Prostate gland (tissue), 2 donors: ENCODE measurements at regions not wholly inside any gene's neighbourhood (a gene's known extent, or its start where the extent isn't known, plus 50 kb on each side); places are given as distances from the start of the nearest gene placed in this dataset.
"Not testable (repeated sequence)": the region's sequence is repeated elsewhere in the genome, so short reads cannot be mapped to it uniquely, and the experiment has no call there.

ENCODE experiments used
- DNase-seq: peaks from one replicate; pipeline ENCODE4 v3.0.0-alpha.2; 2019; ENCODE audit warnings: low spot score
- H3K27ac ChIP-seq, 2 donors: fragments of 200-600 bp; sonication (generic); 2 replicates each; pipeline ENCODE4 v1.5.1; 2017 to 2019
- H3K27me3 ChIP-seq: fragments of 200-600 bp; sonication (generic); replicated peaks from 2 replicates; pipeline ENCODE4 v1.5.1; 2019; ENCODE audit not compliant: insufficient read depth
- H3K36me3 ChIP-seq, 2 donors: fragments of 200-600 bp; sonication (generic); 1 replicate in 1 of 2; 2 replicates in 1 of 2; pipeline versions ENCODE4 v1.5.1 to v1.8.1; 2017 to 2019
- H3K4me1 ChIP-seq: fragments of 200-600 bp; sonication (generic); replicated peaks from 2 replicates; pipeline ENCODE4 v1.5.1; 2019
- H3K4me3 ChIP-seq, 2 donors: fragments of 200-600 bp; sonication (generic); 2 replicates each; pipeline ENCODE4 v1.5.1; 2017 to 2019
- H3K9me3 ChIP-seq: fragments of 200-600 bp; sonication (generic); 2 replicates; pipeline ENCODE4 v1.5.1; 2017
- CTCF ChIP-seq, 4 experiments: fragments of 200-600 bp in 2 of 4; fragments of 450-650 bp in 2 of 4; sonication (generic) in 2 of 4; IDR thresholded peaks; 1 replicate in 3 of 4; 2 replicates in 1 of 4; pipeline ENCODE4 v1.5.1; 2016 to 2019; ENCODE audit warnings: antibody characterized with exemption in 4 of 4, mild to moderate bottlenecking in 2 of 4, moderate library complexity in 2 of 4
- POLR2A ChIP-seq: fragments of 450-650 bp; IDR thresholded peaks from one replicate; pipeline ENCODE4 v1.6.1; 2016; ENCODE audit warnings: antibody characterized with exemption, mild to moderate bottlenecking
- POLR2AphosphoS5 ChIP-seq: sonication (generic); formaldehyde crosslinking; IDR thresholded peaks from one replicate; pipeline ENCODE4 v1.6.1; 2017; ENCODE audit warnings: antibody characterized with exemption
- WGBS: methylation state at CpG from one replicate; pipeline ENCODE4 v1.1.5; 2018; 5-methylcytosine and 5-hydroxymethylcytosine counted together
- intact Hi-C: fragments of 100-400 bp; cut with DNase I; formaldehyde crosslinking; loops from one replicate; pipeline ENCODE4 v1.14.2; 2022

GRCh38 chrX:46200413-46200812 lies 344.8 kb downstream of the ZNF674 start:
- Histone ChIP-seq H3K27me3 (no peaks in the 10 kb centered on the region), H3K36me3 (no peaks in the 10 kb centered on the region), H3K4me1 (no peaks in the 10 kb centered on the region), H3K9me3 (no peaks in the 10 kb centered on the region), H3K27ac (no peak overlapping the region), H3K4me3 (no peak overlapping the region)
- no peak for DNase-seq
- TF ChIP-seq POLR2AphosphoS5: no peak
- no peak for TF ChIP-seq POLR2A
- no peak for TF ChIP-seq CTCF (IDR thresholded peaks at IDR 0.05)
- intact Hi-C loops: no loop called here
- 0% methylated on average over 1 of the region's 1 CpG for WGBS

- intact Hi-C loops: no loop called here
- WGBS: 95% methylated on average over 1 of the region's 1 CpG
- H3K27me3 ChIP-seq: no peaks in the 10 kb centered on the region
- H3K36me3 ChIP-seq: no peaks in the 10 kb centered on the region
- no peaks in the 10 kb centered on the region for H3K9me3 ChIP-seq
- H3K27ac ChIP-seq: no peak overlapping the region
- no peak overlapping the region for H3K4me3 ChIP-seq
- TF ChIP-seq POLR2AphosphoS5: no peak
- TF ChIP-seq POLR2A: no peak
- no peak for TF ChIP-seq CTCF (IDR thresholded peaks at IDR 0.05)
- no peaks in the 10 kb centered on the region for H3K4me1 ChIP-seq
- DNase-seq: no peak
Measured at GRCh38 chrX:46198858-46199257, 346.4 kb downstream of the ZNF674 start.

DNA sequence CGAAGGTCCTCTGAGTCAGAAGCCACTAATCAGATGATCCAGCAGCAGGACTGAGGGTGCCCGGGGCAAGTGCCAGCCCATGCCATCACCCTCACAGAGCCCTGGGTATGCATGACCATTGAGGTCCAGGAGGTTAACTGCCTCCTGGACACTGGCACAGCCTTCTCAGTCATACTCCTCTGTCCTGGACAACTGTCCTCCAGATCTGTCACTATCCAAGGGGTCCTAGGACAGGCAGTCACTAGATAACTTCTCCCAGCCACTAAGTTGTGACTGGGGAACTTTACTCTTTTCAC lies 358.5 kb downstream of the ZNF674 start:
- H3K27ac ChIP-seq, intact Hi-C loops, H3K4me3 ChIP-seq, DNase-seq, H3K36me3 ChIP-seq, H3K9me3 ChIP-seq, H3K27me3 ChIP-seq, H3K4me1 ChIP-seq: not testable (repeated sequence)
- 50% methylated on average over 2 of the region's 2 CpGs for WGBS

DNA sequence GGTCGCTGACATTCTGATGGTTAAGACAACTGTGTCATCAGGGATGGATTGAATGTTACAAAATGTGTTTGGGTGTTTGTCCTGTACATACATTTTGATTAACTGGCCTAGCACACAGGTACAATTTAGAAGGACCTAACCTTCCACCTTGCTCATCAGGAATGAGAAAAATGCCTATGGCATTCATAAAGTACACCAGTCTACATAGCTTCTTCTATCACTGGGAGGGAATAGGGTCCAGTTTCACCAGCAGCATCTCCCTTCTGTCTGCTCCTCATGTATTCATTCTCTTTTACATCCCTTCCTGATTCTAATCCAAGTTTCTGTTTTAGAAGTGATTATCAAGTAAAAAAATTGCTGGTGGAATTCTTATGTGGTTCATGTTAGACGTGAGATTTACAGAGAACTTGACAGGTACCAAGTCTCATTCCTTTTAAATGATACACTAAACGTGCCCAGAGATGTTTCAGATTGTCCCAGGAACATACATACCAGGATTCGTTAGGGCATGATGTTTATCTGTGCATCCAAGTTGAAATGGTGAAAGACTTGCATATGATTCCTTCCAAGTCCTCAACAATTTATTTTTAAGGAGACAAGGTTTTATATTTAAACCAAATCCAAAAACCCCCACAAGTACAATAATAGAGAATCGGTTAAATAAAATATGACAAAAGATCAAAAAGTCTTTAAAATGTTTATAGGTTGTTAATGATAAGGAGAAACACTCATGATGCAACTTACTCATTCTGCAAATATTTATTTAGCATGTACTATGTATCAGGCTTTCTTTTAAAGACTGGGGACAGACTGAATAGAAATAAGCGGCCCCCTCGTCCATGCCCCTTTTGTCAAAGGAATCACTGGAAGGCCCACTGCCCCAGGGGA lies 359.1 kb downstream of the ZNF674 start:
- no peaks in the 10 kb centered on the region for H3K9me3 ChIP-seq
- intact Hi-C loops: no loop called here
- H3K27me3 ChIP-seq: no peaks in the 10 kb centered on the region
- H3K4me1 ChIP-seq: no peaks in the 10 kb centered on the region
- no peaks in the 10 kb centered on the region for H3K36me3 ChIP-seq
- no peak for DNase-seq
- WGBS: 37% methylated on average over 7 of the region's 7 CpGs
- TF ChIP-seq CTCF (IDR thresholded peaks at IDR 0.05) (no peak), POLR2A (no peak), POLR2AphosphoS5 (no peak)
- no peak overlapping the region for H3K27ac ChIP-seq
- H3K4me3 ChIP-seq: no peak overlapping the region

- no peaks in the 10 kb centered on the region for H3K27me3 ChIP-seq
- TF ChIP-seq POLR2AphosphoS5 (no peak), POLR2A (no peak), CTCF (IDR thresholded peaks at IDR 0.05) (no peak)
- H3K9me3 ChIP-seq: no peaks in the 10 kb centered on the region
- H3K27ac ChIP-seq: no peak overlapping the region
- H3K36me3 ChIP-seq: no peaks in the 10 kb centered on the region
- DNase-seq: no peak
- 35% methylated on average over 2 of the region's 2 CpGs for WGBS
- H3K4me3 ChIP-seq: no peak overlapping the region
- H3K4me1 ChIP-seq: no peaks in the 10 kb centered on the region
- intact Hi-C loops: no loop called here
Measured at GRCh38 chrX:46184749-46185148, 360.5 kb downstream of the ZNF674 start.
